ENCODE measurements at regions not wholly inside any gene's neighbourhood (a gene's known extent, or its start where the extent isn't known, plus 50 kb on each side); places are given as distances from the start of the nearest gene placed in this dataset.

DNA sequence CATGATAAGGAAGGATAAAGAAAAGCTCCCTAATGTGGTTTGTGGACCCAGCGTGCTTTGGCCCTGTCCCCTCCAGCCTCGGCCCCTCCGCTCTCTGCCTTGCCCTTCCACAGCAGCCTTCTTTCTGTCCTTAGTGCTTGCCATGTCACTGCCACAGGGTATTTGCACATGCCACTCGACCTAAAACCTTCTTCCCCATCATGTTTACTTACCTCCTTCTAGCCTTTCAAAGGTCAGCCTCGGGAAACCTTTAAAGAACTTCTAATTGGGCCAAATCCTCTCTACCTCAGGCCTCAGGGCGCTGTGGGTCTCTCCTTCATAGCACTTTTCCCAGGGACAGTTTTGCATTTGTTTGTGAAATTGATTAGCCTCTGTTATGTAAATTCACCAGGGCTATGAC, 73.0 kb downstream of the SCN11A start:
- TF ChIP-seq, protein P1, sequence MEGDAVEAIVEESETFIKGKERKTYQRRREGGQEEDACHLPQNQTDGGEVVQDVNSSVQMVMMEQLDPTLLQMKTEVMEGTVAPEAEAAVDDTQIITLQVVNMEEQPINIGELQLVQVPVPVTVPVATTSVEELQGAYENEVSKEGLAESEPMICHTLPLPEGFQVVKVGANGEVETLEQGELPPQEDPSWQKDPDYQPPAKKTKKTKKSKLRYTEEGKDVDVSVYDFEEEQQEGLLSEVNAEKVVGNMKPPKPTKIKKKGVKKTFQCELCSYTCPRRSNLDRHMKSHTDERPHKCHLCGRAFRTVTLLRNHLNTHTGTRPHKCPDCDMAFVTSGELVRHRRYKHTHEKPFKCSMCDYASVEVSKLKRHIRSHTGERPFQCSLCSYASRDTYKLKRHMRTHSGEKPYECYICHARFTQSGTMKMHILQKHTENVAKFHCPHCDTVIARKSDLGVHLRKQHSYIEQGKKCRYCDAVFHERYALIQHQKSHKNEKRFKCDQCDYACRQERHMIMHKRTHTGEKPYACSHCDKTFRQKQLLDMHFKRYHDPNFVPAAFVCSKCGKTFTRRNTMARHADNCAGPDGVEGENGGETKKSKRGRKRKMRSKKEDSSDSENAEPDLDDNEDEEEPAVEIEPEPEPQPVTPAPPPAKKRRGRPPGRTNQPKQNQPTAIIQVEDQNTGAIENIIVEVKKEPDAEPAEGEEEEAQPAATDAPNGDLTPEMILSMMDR (conservative IDR thresholded peaks at IDR 0.05; ENCODE audit: low read depth, low read length), result no peak
- TF ChIP-seq POLR2A (IDR thresholded peaks at IDR 0.05; ENCODE audit: low read depth, low read length) (no peak), MAFK (IDR thresholded peaks at IDR 0.05; ENCODE audit: low read depth, low read length) (no peak), MAZ (IDR thresholded peaks at IDR 0.05; ENCODE audit: borderline replicate concordance, low read depth, low read length) (no peak), FOS (IDR thresholded peaks at IDR 0.05; ENCODE audit: low read depth, low read length) (no peak), CHD1 (IDR thresholded peaks at IDR 0.05; ENCODE audit: low read depth, low read length) (no peak)

Measured in IMR-90 (cell line).